ENCODE measurements at regions not wholly inside any gene's neighbourhood (a gene's known extent, or its start where the extent isn't known, plus 50 kb on each side); places are given as distances from the start of the nearest gene placed in this dataset.

GRCh38 chr2:65681503-65681902 lies 249.1 kb upstream of the SPRED2 start:
- TF ChIP-seq CTCF (IDR thresholded peaks at IDR 0.05) (no peak), POLR2A (IDR thresholded peaks at IDR 0.05) (no peak)
- Histone ChIP-seq H3K27ac (no peak overlapping the region), H3K27me3 (no peaks in the 10 kb centered on the region), H3K36me3 (no peaks in the 10 kb centered on the region), H3K9me3 (no peaks in the 10 kb centered on the region), H3K4me1 (no peaks in the 10 kb centered on the region), H3K4me3 (no peak overlapping the region)
- no peak for DNase-seq

DNA sequence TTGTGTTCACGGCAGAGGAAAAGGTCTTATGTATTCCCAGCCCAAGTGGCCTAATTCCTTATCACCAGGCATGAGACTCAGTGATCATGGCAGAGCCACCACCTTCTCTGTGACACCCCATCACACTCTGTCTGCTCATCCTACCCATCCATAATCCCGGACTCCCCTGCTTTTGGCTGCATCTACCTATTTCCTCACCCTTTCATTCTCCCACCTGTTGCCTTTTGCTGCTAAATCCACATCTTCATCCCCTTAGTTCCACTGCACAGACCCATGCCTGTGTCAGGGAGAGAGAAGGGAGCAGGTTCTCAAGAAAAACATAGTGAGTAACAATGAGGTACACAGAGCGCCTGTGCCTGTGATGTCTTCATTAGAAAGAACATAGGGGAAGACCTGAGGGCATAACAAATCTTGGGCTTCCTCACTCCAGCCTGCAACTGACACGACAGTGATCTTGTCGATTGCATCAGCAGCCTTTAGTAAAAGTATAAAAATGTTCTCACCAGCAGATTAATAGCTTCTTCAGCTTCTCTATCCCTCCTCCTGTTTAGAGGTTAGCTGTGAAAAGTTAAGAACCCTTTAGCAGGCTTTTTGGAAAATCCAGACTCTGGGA lies 246.5 kb upstream of the SPRED2 start:
- H3K9me3 ChIP-seq = peaks cover 0 to 3% (median 0%) of the 10 kb centered on the region in 4 donors

DNA sequence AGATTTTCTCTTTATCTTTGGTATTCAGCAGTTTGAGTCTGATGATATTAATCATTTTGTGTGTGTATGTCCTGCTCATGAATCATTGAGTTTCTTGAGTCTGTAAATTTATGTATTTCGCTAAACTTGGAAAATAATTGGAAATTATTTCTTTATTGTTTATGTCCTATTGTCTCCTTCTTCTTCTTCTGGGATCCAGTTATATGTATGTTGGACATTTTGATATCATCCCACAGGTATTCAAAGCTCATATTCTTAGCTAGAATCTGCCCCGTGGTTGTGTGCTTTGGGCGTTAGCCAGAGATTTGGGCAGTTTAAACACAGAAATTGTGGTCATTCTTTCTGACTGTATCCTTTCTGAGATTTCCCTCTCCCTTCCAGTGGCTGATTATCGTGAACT lies 243.0 kb upstream of the SPRED2 start:
- DNase-seq = no peak
- Histone ChIP-seq H3K36me3 (no peaks in the 10 kb centered on the region), H3K9me3 (peaks cover 0 to 3% (median 0%) of the 10 kb centered on the region in 4 donors)

More for the DNA sequence above, 246.5 kb upstream of the SPRED2 start:
- H3K4me1 ChIP-seq = no peaks in the 10 kb centered on the region
- no peak overlapping the region for H3K4me3 ChIP-seq
- DNase-seq = no peak
- H3K27me3 ChIP-seq = no peaks in the 10 kb centered on the region
- H3K36me3 ChIP-seq = no peaks in the 10 kb centered on the region
- H3K27ac ChIP-seq = no peak overlapping the region
- no peak for TF ChIP-seq POLR2A (IDR thresholded peaks at IDR 0.05)
- no peak for TF ChIP-seq CTCF (IDR thresholded peaks at IDR 0.05)

GRCh38 chr2:65671670-65672242 lies 239.4 kb upstream of the SPRED2 start:
- H3K27me3 ChIP-seq = no peaks in the 10 kb centered on the region
- no peak overlapping the region for H3K27ac ChIP-seq
- no peak for DNase-seq
- H3K4me1 ChIP-seq = no peaks in the 10 kb centered on the region
- TF ChIP-seq POLR2A (IDR thresholded peaks at IDR 0.05) (no peak), CTCF (IDR thresholded peaks at IDR 0.05) (no peak)
- H3K4me3 ChIP-seq = no peak overlapping the region
- peaks cover 0 to 10% (median 0%) of the 10 kb centered on the region in 4 donors for H3K9me3 ChIP-seq
- no peaks in the 10 kb centered on the region for H3K36me3 ChIP-seq

More for the DNA sequence above, 243.0 kb upstream of the SPRED2 start:
- no peak overlapping the region for H3K27ac ChIP-seq
- no peaks in the 10 kb centered on the region for H3K4me1 ChIP-seq
- TF ChIP-seq CTCF (IDR thresholded peaks at IDR 0.05) (no peak), POLR2A (IDR thresholded peaks at IDR 0.05) (no peak)
- no peaks in the 10 kb centered on the region for H3K27me3 ChIP-seq
- H3K4me3 ChIP-seq = no peak overlapping the region

- no peak overlapping the region for H3K27ac ChIP-seq
- TF ChIP-seq CTCF (IDR thresholded peaks at IDR 0.05) (no peak), POLR2A (IDR thresholded peaks at IDR 0.05) (no peak)
- H3K4me1 ChIP-seq = no peaks in the 10 kb centered on the region
- H3K36me3 ChIP-seq = no peaks in the 10 kb centered on the region
- H3K4me3 ChIP-seq = no peak overlapping the region
- DNase-seq = no peak
- H3K9me3 ChIP-seq = peaks cover 0 to 7% (median 0%) of the 10 kb centered on the region in 4 donors
- no peaks in the 10 kb centered on the region for H3K27me3 ChIP-seq
Observed at GRCh38 chr2:65669574-65669973, 237.2 kb upstream of the SPRED2 start.

All from Peyer's patch (tissue), 4 donors.